ENCODE measurements at regions not wholly inside any gene's neighbourhood (a gene's known extent, or its start where the extent isn't known, plus 50 kb on each side); places are given as distances from the start of the nearest gene placed in this dataset.

DNA sequence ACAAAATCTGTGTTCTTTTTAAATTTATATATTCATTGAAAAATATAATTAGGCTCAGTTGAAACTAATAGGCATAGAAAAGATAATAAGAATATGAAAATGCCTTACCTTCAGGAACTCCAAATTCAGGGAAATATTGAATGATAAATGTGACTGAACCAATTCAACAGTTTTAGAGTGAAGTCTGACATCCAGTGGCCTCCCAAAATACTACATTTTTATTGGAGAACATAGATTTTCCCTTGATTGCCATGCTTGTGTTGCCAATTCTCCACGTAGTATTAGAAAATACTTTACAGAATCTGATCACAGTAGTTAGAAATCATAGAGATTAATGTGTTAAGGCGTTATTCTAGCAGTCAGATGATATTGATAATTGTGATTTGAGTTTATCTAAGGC lies 1246.7 kb downstream of the GATA3 start:
- no peak for TF ChIP-seq EZH2 (IDR thresholded peaks at IDR 0.05; ENCODE audit: insufficient read depth, poor library complexity, severe bottlenecking)
- TF ChIP-seq EZH2phosphoT487 (IDR thresholded peaks at IDR 0.05; ENCODE audit: insufficient read depth, low read depth), result no peak
